ENCODE measurements at regions not wholly inside any gene's neighbourhood (a gene's known extent, or its start where the extent isn't known, plus 50 kb on each side); places are given as distances from the start of the nearest gene placed in this dataset.

- no peaks in the 10 kb centered on the region for H3K9me3 ChIP-seq
- H3K27ac ChIP-seq: no peak overlapping the region
- TF ChIP-seq CTCF (IDR thresholded peaks at IDR 0.05 in 4 of 5, conservative IDR thresholded peaks at IDR 0.05 in 1 of 5) (no peak), POLR2A (IDR thresholded peaks at IDR 0.05) (no peak)
- in situ Hi-C loops (cut with MboI; ENCODE audit: low sequenced_read_pairs in 4 of 4) (no loop called here), intact Hi-C loops (cut with DNase I; ENCODE audit: low total_unique reads) (no loop called here)
- ATAC-seq (no peak), DNase-seq (no peak)
- no peaks in the 10 kb centered on the region for H3K36me3 ChIP-seq
- no peaks in the 10 kb centered on the region for H3K27me3 ChIP-seq
- H3K4me3 ChIP-seq: no peak overlapping the region
- no peaks in the 10 kb centered on the region for H3K4me1 ChIP-seq
These were observed 848.0 kb downstream of the RNF144A start for GRCh38 chr2:7765236-7765635.

GRCh38 chr2:7766088-7766722 is 849.0 kb downstream of the RNF144A start:
- ATAC-seq: no peak
- in situ Hi-C loops (cut with MboI; ENCODE audit: low sequenced_read_pairs in 4 of 4): no loop called here

GRCh38 chr2:7766978-7767565 is 849.9 kb downstream of the RNF144A start:
- in situ Hi-C loops (cut with MboI; ENCODE audit: low sequenced_read_pairs in 4 of 4) (no loop called here), intact Hi-C loops (cut with DNase I; ENCODE audit: low total_unique reads) (no loop called here)
- Histone ChIP-seq H3K27ac (no peak overlapping the region), H3K9me3 (no peaks in the 10 kb centered on the region), H3K27me3 (no peaks in the 10 kb centered on the region), H3K4me3 (no peak overlapping the region), H3K36me3 (no peaks in the 10 kb centered on the region), H3K4me1 (no peaks in the 10 kb centered on the region)
- no peak for DNase-seq
- TF ChIP-seq CTCF (IDR thresholded peaks at IDR 0.05 in 4 of 5, conservative IDR thresholded peaks at IDR 0.05 in 1 of 5) (no peak), POLR2A (IDR thresholded peaks at IDR 0.05) (no peak)
- no peak for ATAC-seq

More at GRCh38 chr2:7766088-7766722, 849.0 kb downstream of the RNF144A start:
- intact Hi-C loops (cut with DNase I; ENCODE audit: low total_unique reads): no loop called here
- no peak for DNase-seq
- Histone ChIP-seq H3K9me3 (no peaks in the 10 kb centered on the region), H3K4me1 (no peaks in the 10 kb centered on the region), H3K27me3 (no peaks in the 10 kb centered on the region), H3K4me3 (no peak overlapping the region), H3K27ac (no peak overlapping the region), H3K36me3 (no peaks in the 10 kb centered on the region)
- TF ChIP-seq CTCF (IDR thresholded peaks at IDR 0.05 in 4 of 5, conservative IDR thresholded peaks at IDR 0.05 in 1 of 5) (no peak), POLR2A (IDR thresholded peaks at IDR 0.05) (no peak)

- intact Hi-C loops (cut with DNase I; ENCODE audit: low total_unique reads): no loop called here
- Histone ChIP-seq H3K4me3 (no peak overlapping the region), H3K4me1 (no peaks in the 10 kb centered on the region), H3K36me3 (no peaks in the 10 kb centered on the region), H3K27me3 (no peaks in the 10 kb centered on the region), H3K27ac (no peak overlapping the region), H3K9me3 (no peaks in the 10 kb centered on the region)
- DNase-seq (no peak), ATAC-seq (no peak)
- no peak for TF ChIP-seq POLR2A (IDR thresholded peaks at IDR 0.05)
- no peak for TF ChIP-seq CTCF (IDR thresholded peaks at IDR 0.05 in 4 of 5, conservative IDR thresholded peaks at IDR 0.05 in 1 of 5)
- in situ Hi-C loops (cut with MboI; ENCODE audit: low sequenced_read_pairs in 4 of 4): no loop called here
These were observed 850.7 kb downstream of the RNF144A start for GRCh38 chr2:7767902-7768301.
